ENCODE measurements at regions not wholly inside any gene's neighbourhood (a gene's known extent, or its start where the extent isn't known, plus 50 kb on each side); places are given as distances from the start of the nearest gene placed in this dataset.

- no peaks in the 10 kb centered on the region for H3K27me3 ChIP-seq (ENCODE audit: insufficient read depth)
- H3K36me3 ChIP-seq (replicated peaks in 1 of 2; ENCODE audit: control insufficient read depth in 1 of 2, insufficient read depth in 2 of 2, low read length in 1 of 2): no peaks in the 10 kb centered on the region
- TF ChIP-seq ZBTB33 (IDR thresholded peaks at IDR 0.05; ENCODE audit: borderline replicate concordance, low read depth) (no peak), SMC3 (IDR thresholded peaks at IDR 0.05; ENCODE audit: low read depth, low read length) (no peak), POLR2AphosphoS5 (IDR thresholded peaks at IDR 0.05; ENCODE audit: low read depth, low read length) (no peak), IRF3 (IDR thresholded peaks at IDR 0.05; ENCODE audit: low read depth, low read length) (no peak), TEAD4 (IDR thresholded peaks at IDR 0.05; ENCODE audit: borderline replicate concordance, insufficient read depth) (no peak), RFX5 (IDR thresholded peaks at IDR 0.05; ENCODE audit: low read length) (no peak), FOSL2 (IDR thresholded peaks at IDR 0.05; ENCODE audit: borderline replicate concordance, low read depth) (no peak), EZH2phosphoT487 (IDR thresholded peaks at IDR 0.05; ENCODE audit: borderline replicate concordance, low read depth) (no peak), RXRA (IDR thresholded peaks at IDR 0.05; ENCODE audit: borderline replicate concordance, low read depth) (no peak), CTCF (IDR thresholded peaks at IDR 0.05) (no peak)
- H2AFZ ChIP-seq (ENCODE audit: low read depth): no peak overlapping the region
- ChIA-PET POLR2A (no interaction called here), CTCF (interaction anchor here (0.6 to 1.9 kb wide), 2 partner anchors 82 to 1154 kb away, joined by 3 to 10 read pairs; no protein-coding TSS in a partner anchor)
- no peak for DNase-seq
- no peak overlapping the region for H3K4me3 ChIP-seq (ENCODE audit: low read depth in 2 of 2, low read length in 1 of 2)
- no peaks in the 10 kb centered on the region for H3K4me1 ChIP-seq (ENCODE audit: control insufficient read depth in 1 of 2, insufficient read depth in 2 of 2, low read depth in 1 of 2, low read length in 1 of 2)
- H3K27ac ChIP-seq (ENCODE audit: low read depth in 2 of 2, low read length in 1 of 2): no peak overlapping the region
- H3K79me2 ChIP-seq (ENCODE audit: insufficient read depth): no peaks in the 10 kb centered on the region
- H3K9me2 ChIP-seq: no peaks in the 10 kb centered on the region
- no peak overlapping the region for H3K9ac ChIP-seq
- H3K4me2 ChIP-seq: no peak overlapping the region
- WGBS (ENCODE audit: low lambda C conversion rate): 12% methylated on average over 2 of the region's 2 CpGs
- H4K20me1 ChIP-seq (ENCODE audit: insufficient read depth): no peaks in the 10 kb centered on the region
- no peaks in the 10 kb centered on the region for H3F3A ChIP-seq (replicated peaks; ENCODE audit: insufficient read depth)
- no peaks in the 10 kb centered on the region for H3K9me3 ChIP-seq
Measured at GRCh38 chr16:82345318-82345717, 175.3 kb upstream of the MPHOSPH6 start.

GRCh38 chr16:82344157-82344556 lies 174.1 kb upstream of the MPHOSPH6 start:
- Histone ChIP-seq H3K4me2 (no peak overlapping the region), H4K20me1 (ENCODE audit: insufficient read depth) (no peaks in the 10 kb centered on the region), H3K27ac (ENCODE audit: low read depth in 2 of 2, low read length in 1 of 2) (no peak overlapping the region), H3K9me2 (no peaks in the 10 kb centered on the region), H3K4me1 (ENCODE audit: control insufficient read depth in 1 of 2, insufficient read depth in 2 of 2, low read depth in 1 of 2, low read length in 1 of 2) (no peaks in the 10 kb centered on the region), H2AFZ (ENCODE audit: low read depth) (no peak overlapping the region), H3K9ac (no peak overlapping the region), H3K79me2 (ENCODE audit: insufficient read depth) (no peaks in the 10 kb centered on the region), H3F3A (replicated peaks; ENCODE audit: insufficient read depth) (no peaks in the 10 kb centered on the region), H3K27me3 (ENCODE audit: insufficient read depth) (no peaks in the 10 kb centered on the region), H3K36me3 (replicated peaks in 1 of 2; ENCODE audit: control insufficient read depth in 1 of 2, insufficient read depth in 2 of 2, low read length in 1 of 2) (no peaks in the 10 kb centered on the region), H3K9me3 (no peaks in the 10 kb centered on the region), H3K4me3 (ENCODE audit: low read depth in 2 of 2, low read length in 1 of 2) (no peak overlapping the region)
- ChIA-PET CTCF (interaction anchor here (1.0 to 2.3 kb wide), 4 partner anchors 10 to 112 kb away, joined by 3 to 10 read pairs (median 5); no protein-coding TSS in a partner anchor), POLR2A (no interaction called here)
- WGBS (ENCODE audit: low lambda C conversion rate): 7% methylated on average over 3 of the region's 4 CpGs
- no peak for DNase-seq
- peak; percentile 37; the same call in 1 of the 2 replicates for TF ChIP-seq RAD21 (IDR thresholded peaks at IDR 0.05; ENCODE audit: low read length)
- TF ChIP-seq EZH2phosphoT487 (IDR thresholded peaks at IDR 0.05; ENCODE audit: borderline replicate concordance, low read depth): no peak
- peak; percentile 28; the same call in 1 of the 2 replicates for TF ChIP-seq CTCF (IDR thresholded peaks at IDR 0.05)
- no peak for TF ChIP-seq JUND (IDR thresholded peaks at IDR 0.05)

Measured in SK-N-SH (cell line).